NCI-H1436 (cell line): ENCODE measurements at regions not wholly inside any gene's neighbourhood (a gene's known extent, or its start where the extent isn't known, plus 50 kb on each side); places are given as distances from the start of the nearest gene placed in this dataset.
"Not testable (repeated sequence)": the region's sequence is repeated elsewhere in the genome, so short reads cannot be mapped to it uniquely, and the experiment has no call there.

Source experiments
- DNase-seq: peaks from one replicate; lab custom pipeline; 2025; lab: John Stamatoyannopoulos, UW

GRCh38 chr7:142698429-142698828 is 50.8 kb upstream of the PRSS1 start:
- DNase-seq: no peak

GRCh38 chr7:142697270-142697669 is 52.0 kb upstream of the PRSS1 start:
- DNase-seq: no peak

DNA sequence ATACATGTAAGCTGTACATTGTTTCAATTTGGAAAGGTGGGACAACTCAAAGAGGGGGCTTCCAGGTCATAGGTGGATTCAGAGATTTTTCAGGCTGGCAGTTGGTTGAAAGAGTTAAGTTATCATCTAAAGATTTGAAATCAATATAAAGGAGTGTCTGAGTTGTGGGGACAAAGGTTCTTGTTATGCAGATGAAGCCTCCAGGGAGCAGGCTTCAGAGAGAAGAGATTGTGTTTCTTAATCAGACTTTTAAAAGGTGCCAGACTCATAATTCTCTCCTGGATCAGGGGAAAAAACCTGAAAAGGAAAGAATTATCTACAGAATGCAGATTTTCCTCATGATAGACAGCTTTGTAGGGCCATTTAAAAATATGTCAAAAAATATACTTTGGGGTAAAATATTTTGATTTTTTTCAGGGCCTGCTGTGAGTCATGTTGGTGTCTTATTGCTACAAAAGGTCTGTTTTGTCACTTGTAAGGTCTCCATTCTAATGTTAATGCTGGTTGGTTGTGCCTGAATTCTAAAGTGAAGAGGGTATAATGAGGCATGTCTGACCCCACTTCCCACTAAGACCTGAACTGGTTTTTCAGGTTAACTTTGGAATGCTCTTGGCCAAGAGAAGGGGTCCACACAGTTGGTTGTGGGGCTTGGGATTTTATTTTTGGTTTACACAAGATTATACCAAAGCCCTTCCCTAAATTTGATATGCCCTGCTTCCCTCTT is 52.7 kb upstream of the PRSS1 start:
- no peak for DNase-seq

DNA sequence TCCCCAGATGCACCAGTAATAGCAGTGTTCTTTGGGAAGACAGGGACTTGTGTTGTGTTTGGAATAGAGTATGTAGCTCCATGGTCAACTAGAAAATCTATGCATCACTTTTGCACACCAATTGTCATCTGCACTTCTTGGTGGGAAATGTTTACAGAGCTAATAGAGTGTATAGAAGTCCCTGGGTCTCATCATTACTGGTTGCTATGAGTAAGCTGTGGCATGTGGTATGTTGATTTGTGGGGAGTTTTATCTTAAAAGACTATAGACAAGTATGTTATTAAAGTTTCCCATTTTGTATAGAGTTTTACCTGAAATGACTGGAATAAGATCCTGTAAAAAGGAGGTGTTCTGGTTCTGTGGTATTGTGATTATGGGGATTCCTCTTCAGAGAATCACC is 55.4 kb upstream of the PRSS1 start:
- DNase-seq: no peak

- DNase-seq: no peak
Observed at GRCh38 chr7:142690554-142691182, 58.6 kb upstream of the PRSS1 start.

DNA sequence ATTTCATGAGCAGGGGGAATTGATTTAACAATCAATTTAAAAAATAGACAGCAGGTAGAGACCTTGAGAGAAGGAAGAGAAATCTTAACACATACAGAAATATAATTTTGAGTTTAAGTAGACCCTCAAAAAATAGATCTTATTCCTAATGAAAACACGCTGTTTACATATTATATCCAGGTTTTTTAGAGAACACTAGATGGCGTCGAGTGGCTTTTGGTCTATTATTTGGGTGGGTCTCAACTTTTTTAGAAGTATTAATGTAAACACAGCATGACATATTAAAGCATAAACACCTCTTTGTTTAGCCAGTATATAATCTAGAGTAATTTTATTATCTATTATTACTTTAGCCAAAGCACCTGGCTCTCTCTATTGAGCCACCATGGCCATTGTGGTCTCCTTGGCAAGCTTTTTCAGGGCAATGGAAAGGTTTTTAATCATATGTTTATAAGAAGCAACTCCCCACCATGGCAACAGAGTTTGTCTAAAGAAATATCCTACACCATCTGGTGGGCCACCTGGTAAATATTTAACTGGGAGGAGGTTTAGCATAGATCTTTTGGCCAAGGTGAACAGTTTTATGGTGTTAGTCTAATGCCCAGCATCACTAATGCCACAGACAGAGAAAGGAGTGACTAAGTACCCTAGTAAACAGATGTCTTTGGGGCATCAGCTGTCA is 59.7 kb upstream of the PRSS1 start:
- DNase-seq: no peak

DNA sequence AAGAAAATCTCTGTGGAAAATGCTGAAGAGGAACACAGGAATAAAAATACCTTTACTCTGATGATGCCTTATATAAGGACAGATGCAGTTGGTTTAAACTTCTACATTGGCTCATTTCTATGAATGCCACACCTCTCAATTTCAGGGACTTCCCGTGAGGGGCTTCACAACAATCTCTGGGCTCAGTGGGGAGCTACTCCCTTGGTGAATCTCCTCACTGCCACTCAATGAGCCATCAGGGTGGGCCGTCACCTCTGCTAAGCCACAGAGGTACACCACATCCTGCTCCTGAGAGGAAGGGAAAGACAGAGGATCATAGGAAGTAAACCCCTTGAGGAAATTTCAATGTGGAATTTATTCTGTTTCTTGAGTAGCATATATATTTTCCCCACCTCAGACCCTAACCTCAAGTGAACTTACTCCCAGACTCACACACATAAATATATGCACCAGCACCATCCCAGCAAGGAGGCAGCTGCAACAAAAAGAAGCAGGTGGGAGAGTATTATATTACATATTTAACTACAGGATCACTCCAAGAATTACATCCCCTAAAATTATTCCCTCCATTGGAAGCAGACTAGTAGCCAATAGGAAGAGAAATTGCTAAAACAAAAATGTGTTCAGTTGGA is 63.3 kb upstream of the PRSS1 start:
- DNase-seq: no peak

GRCh38 chr7:142681314-142682092 is 67.8 kb upstream of the PRSS1 start:
- no peak for DNase-seq

DNA sequence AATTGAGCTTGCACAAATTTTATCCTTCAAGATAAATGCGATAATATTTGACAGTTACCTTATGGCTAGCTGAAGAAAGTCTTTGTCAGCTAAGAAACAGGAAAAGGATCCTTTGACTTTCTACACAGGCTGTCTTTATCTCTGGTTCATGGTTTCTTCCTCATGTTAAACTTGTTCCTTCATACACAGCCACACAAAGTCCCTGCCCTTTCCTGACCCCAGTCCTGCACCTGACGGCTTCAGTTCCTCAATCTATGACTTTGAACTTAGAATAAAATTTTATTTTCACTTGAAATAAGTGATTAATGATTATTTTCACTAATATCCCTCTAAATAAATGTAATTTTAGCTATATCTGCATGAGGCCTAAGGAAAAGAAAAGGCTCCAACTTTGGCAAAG is 77.8 kb upstream of the PRSS1 start:
- no peak for DNase-seq

DNA sequence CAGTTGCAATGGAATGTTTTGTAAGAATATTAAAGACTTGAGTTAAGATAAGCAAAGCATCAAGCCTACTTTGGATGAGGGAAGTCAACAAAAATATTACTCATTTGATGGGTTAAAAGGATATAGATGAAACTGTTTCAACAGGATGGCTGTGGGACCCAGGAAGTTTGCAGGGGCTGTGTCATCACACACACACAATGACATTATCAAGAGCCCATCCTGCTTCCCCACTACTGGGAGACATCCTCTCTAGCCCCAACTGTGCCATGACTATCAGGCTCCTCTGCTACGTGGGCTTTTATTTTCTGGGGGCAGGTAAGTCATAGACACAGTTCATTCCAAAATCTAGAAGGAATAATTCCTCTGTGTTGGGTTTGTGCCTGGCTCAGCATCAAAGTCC is 78.8 kb upstream of the PRSS1 start:
- no peak for DNase-seq

DNA sequence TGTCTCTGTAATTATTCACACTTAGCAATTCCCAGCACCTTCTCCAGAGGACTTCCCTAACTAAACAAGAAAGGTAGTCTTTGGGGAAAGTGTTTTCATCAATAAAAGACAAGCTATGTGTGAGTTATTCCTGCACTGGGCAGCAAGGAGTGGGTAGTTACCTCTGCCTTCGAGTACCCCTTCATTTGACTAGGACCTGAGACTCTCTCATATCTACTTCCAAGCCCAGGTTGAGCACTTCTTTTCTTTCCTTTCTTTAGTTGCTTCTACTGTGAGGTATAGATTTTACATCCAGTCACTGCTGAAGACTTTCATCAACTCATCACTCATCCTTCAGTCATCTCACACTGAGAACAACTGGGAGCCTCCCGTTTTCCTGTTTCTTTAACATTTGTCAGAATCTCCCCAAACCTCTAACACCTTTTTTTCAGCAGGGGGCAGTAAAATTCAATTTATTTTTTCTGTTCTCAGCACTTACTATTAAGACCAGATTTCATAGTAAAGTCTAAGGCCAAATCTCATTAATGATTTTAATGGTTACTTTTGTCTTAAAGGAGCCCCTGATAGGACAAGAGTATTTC is 80.1 kb upstream of the PRSS1 start:
- DNase-seq: no peak

GRCh38 chr7:142668495-142668894 is 80.8 kb upstream of the PRSS1 start:
- DNase-seq: no peak

DNA sequence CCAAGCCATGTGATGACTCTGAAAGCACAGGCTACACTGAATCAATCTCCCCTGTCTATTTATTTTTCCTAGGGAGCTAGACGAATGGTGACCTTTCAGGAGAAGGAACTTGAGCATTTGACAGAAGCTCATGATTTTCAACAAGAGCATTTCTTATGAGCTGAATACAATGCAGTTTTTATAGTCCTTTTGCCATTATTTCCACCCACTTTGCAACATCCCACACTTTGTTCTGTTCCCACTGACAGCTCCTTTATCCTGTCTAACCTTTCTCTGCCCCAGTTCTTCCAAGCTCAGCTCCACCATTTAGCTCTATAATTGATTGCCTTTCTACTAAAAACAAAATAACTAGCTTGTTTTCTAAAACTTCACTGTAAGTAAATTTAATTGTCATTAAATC is 91.9 kb upstream of the PRSS1 start:
- DNase-seq: no peak

GRCh38 chr7:142654398-142654797 is 94.9 kb upstream of the PRSS1 start:
- DNase-seq: no peak

DNA sequence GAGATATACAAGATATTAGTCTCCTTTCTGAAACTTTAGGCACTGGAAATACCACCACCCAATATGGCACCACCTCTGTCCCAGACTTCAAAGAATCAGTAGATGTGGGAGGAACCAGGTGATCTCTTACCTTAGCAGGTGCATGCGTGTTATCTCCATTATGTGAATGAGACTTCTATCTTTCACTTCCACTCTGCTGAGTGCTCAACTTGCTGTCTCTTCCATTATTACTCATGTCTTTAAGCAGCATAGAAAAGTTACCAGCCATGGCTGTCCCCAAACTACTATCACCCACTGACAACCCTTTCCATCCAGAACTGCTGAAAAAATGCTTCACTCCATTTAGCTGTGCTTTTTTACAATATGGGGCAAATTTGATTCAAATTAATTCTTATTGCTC is 101.5 kb upstream of the PRSS1 start:
- DNase-seq: no peak

GRCh38 chr7:142646386-142647140 is 102.7 kb upstream of the PRSS1 start:
- no peak for DNase-seq

GRCh38 chr7:142645777-142646176 is 103.5 kb upstream of the PRSS1 start:
- no peak for DNase-seq

DNA sequence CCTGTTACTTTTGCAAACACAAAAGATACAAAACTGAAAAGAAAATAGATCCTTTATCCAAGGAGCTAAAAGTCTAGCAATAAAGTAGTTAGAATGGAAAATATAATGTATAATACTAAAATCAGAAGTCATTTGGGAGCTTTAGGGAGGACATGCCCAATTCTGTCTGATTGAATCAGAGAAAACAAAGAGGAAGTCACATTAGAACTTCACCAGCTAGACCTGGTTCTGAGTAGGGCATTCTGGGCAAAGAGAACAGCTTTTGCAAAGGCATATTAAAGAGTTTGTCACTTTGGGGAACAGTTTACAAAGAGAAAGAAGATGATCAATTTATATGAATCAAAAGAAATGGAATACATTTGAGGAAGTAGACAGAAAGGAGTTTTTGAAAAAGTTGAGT is 107.0 kb upstream of the PRSS1 start:
- no peak for DNase-seq

DNA sequence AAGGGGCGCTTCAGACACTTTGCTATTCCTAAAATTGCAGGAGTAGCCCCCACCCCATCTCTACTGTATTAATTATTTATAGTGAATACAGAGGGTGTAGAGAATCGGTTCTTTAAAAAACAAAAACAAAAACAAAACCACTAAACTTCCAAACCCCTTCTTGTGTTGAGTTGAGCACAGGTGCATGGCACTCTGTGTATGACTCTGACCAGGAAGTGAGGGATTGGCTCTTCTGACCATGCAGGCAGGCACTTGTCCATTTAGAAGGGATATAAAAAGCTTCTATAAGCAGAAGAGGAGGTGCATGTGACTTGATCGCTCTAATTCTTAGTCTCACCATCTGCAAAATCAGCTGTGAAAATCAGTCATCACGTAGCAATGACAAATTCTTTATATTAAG is 108.0 kb upstream of the PRSS1 start:
- DNase-seq: not testable (repeated sequence)

GRCh38 chr7:142638581-142638980 is 110.7 kb upstream of the PRSS1 start:
- no peak for DNase-seq

DNA sequence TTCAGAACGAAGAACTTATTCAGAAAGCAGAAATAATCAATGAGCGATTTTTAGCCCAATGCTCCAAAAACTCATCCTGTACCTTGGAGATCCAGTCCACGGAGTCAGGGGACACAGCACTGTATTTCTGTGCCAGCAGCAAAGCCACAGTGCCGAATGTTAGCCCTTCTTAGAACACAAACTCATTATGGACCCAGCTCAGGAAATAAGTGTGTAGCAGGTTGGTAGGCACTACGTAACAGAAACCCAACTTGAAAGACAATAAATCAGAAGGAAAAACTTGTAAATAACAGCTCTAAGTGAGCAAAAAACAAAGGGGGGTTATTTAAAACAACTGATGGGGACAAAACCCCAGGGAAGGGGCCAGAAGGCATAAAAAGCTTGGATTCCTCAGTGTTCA is 112.0 kb upstream of the PRSS1 start:
- DNase-seq: no peak
